ENCODE measurements at regions not wholly inside any gene's neighbourhood (a gene's known extent, or its start where the extent isn't known, plus 50 kb on each side); places are given as distances from the start of the nearest gene placed in this dataset.

GRCh38 chr15:20361091-20361490 lies 180.5 kb downstream of the GOLGA6L6 start:
- no peak overlapping the region for H3K4me3 ChIP-seq (ENCODE audit: low read depth, low read length)
- TF ChIP-seq CTCF (IDR thresholded peaks at IDR 0.05; ENCODE audit: control insufficient read depth, extremely low read depth, insufficient read depth): no peak
- DNase-seq (ENCODE audit: low read depth): no peak

GRCh38 chr15:20358779-20359414 lies 182.7 kb downstream of the GOLGA6L6 start:
- DNase-seq (ENCODE audit: low read depth): no peak

GRCh38 chr15:20358066-20358778 lies 183.4 kb downstream of the GOLGA6L6 start:
- no peak overlapping the region for H3K4me3 ChIP-seq (ENCODE audit: low read depth, low read length)
- no peak for DNase-seq (ENCODE audit: low read depth)
- no peak for TF ChIP-seq CTCF (IDR thresholded peaks at IDR 0.05; ENCODE audit: control insufficient read depth, extremely low read depth, insufficient read depth)

More at GRCh38 chr15:20358779-20359414, 182.7 kb downstream of the GOLGA6L6 start:
- TF ChIP-seq CTCF (IDR thresholded peaks at IDR 0.05; ENCODE audit: control insufficient read depth, extremely low read depth, insufficient read depth): no peak
- H3K4me3 ChIP-seq (ENCODE audit: low read depth, low read length): no peak overlapping the region

GRCh38 chr15:20357481-20358065 lies 184.0 kb downstream of the GOLGA6L6 start:
- no peak for TF ChIP-seq CTCF (IDR thresholded peaks at IDR 0.05; ENCODE audit: control insufficient read depth, extremely low read depth, insufficient read depth)
- no peak overlapping the region for H3K4me3 ChIP-seq (ENCODE audit: low read depth, low read length)
- no peak for DNase-seq (ENCODE audit: low read depth)

- no peak for DNase-seq (ENCODE audit: low read depth)
- TF ChIP-seq CTCF (IDR thresholded peaks at IDR 0.05; ENCODE audit: control insufficient read depth, extremely low read depth, insufficient read depth): no peak
- peak overlapping the region; percentile 35 for H3K4me3 ChIP-seq (ENCODE audit: low read depth, low read length)
These were observed 184.6 kb downstream of the GOLGA6L6 start for GRCh38 chr15:20356911-20357480.

- peak overlapping the region; percentile 35 for H3K4me3 ChIP-seq (ENCODE audit: low read depth, low read length)
- TF ChIP-seq CTCF (IDR thresholded peaks at IDR 0.05; ENCODE audit: control insufficient read depth, extremely low read depth, insufficient read depth): peak; percentile 93
- peak; percentile 28 for DNase-seq (ENCODE audit: low read depth)
These were observed 185.1 kb downstream of the GOLGA6L6 start for GRCh38 chr15:20356444-20356910.
